GM23338 (cell line): ENCODE measurements at regions not wholly inside any gene's neighbourhood (a gene's known extent, or its start where the extent isn't known, plus 50 kb on each side); places are given as distances from the start of the nearest gene placed in this dataset.

Experiments
- ATAC-seq: fragments of 200-7000 bp; cut with Tn5 transposase; 3 replicates; pipeline ENCODE4 v1.9.1; 2020
- DNase-seq: peaks from one replicate; pipeline ENCODE4 v3.0.0-alpha.2; 2015; ENCODE audit warnings: low spot score
- H2AFZ ChIP-seq: fragments of 200-600 bp; sonication (generic); 2 replicates; pipeline ENCODE4 v1.8.0; 2016; ENCODE audit warnings: antibody characterized with exemption, mild to moderate bottlenecking, moderate library complexity
- H3F3A ChIP-seq: fragments of 200-600 bp; sonication (generic); replicated peaks from 2 replicates; pipeline ENCODE4 v1.8.0; 2017; ENCODE audit warnings: antibody characterized with exemption, mixed run types, low read depth
- H3K27ac ChIP-seq: fragments of 200-600 bp; sonication (generic); 2 replicates; pipeline ENCODE4 v1.6.1; 2016; ENCODE audit warnings: low read depth
- H3K27me3 ChIP-seq: fragments of 200-600 bp; sonication (generic); 2 replicates; pipeline ENCODE4 v1.8.0; 2016; ENCODE audit warnings: mild to moderate bottlenecking, mixed run types, moderate library complexity; ENCODE audit not compliant: insufficient read depth
- H3K36me3 ChIP-seq: fragments of 200-600 bp; sonication (generic); 2 replicates; pipeline ENCODE4 v1.8.0; 2016; ENCODE audit warnings: mild to moderate bottlenecking; ENCODE audit not compliant: insufficient read depth
- H3K4me1 ChIP-seq: fragments of 200-600 bp; sonication (generic); 2 replicates; pipeline ENCODE4 v1.8.0; 2016; ENCODE audit warnings: mild to moderate bottlenecking, moderate library complexity; ENCODE audit not compliant: insufficient read depth
- H3K4me2 ChIP-seq: fragments of 200-600 bp; sonication (generic); 2 replicates; pipeline ENCODE4 v1.7.1; 2017; ENCODE audit warnings: mixed run types
- H3K4me3 ChIP-seq: fragments of 200-600 bp; sonication (generic); 2 replicates; pipeline ENCODE4 v1.6.1; 2016; ENCODE audit warnings: mixed run types
- H3K79me2 ChIP-seq: fragments of 200-600 bp; sonication (generic); replicated peaks from 2 replicates; pipeline ENCODE4 v1.8.0; 2017; ENCODE audit warnings: mild to moderate bottlenecking; ENCODE audit not compliant: insufficient read depth
- H3K9me2 ChIP-seq: fragments of 200-600 bp; sonication (generic); 2 replicates; pipeline ENCODE4 v1.8.0; 2017; ENCODE audit not compliant: insufficient read depth
- H4K20me1 ChIP-seq: fragments of 200-600 bp; sonication (generic); replicated peaks from 2 replicates; pipeline ENCODE4 v1.8.0; 2017; ENCODE audit warnings: mild to moderate bottlenecking; ENCODE audit not compliant: insufficient read depth
- H3K27ac Mint-ChIP-seq: 2 replicates; pipeline ENCODE4 v1.8.0; 2020; ENCODE audit warnings: inconsistent platforms, mild to moderate bottlenecking, moderate library complexity, mixed read lengths
- H3K27me3 Mint-ChIP-seq: 3 replicates; pipeline ENCODE4 v1.8.0; 2022; ENCODE audit warnings: low read depth, mild to moderate bottlenecking, moderate library complexity, mixed read lengths, inconsistent platforms; ENCODE audit not compliant: insufficient read depth, poor library complexity
- H3K36me3 Mint-ChIP-seq: 3 replicates; pipeline ENCODE4 v1.8.0; 2021; ENCODE audit warnings: low read depth, mild to moderate bottlenecking, inconsistent platforms, moderate library complexity, mixed read lengths
- H3K4me1 Mint-ChIP-seq: 3 replicates; pipeline ENCODE4 v1.8.0; 2020; ENCODE audit warnings: mild to moderate bottlenecking, inconsistent platforms, mixed read lengths
- H3K4me3 Mint-ChIP-seq: 3 replicates; pipeline ENCODE4 v1.8.0; 2021; ENCODE audit warnings: moderate library complexity, mild to moderate bottlenecking, inconsistent platforms, mixed read lengths
- H3K9me3 Mint-ChIP-seq: 3 replicates; pipeline ENCODE4 v1.8.0; 2020; ENCODE audit warnings: moderate library complexity, mild to moderate bottlenecking, inconsistent platforms, mixed read lengths
- CREB1 ChIP-seq: fragments of 250-450 bp; sonication (Bioruptor Pico); IDR thresholded peaks from 2 replicates; pipeline ENCODE4 v1.5.0; 2020; ENCODE audit warnings: low read depth, mild to moderate bottlenecking, moderate library complexity
- ETS1 ChIP-seq: IDR thresholded peaks from 2 replicates; pipeline ENCODE4 v1.6.1; 2016; ENCODE audit warnings: antibody characterized with exemption
- REST ChIP-seq: IDR thresholded peaks from one replicate; pipeline ENCODE4 v1.6.1; 2018; ENCODE audit warnings: antibody characterized with exemption; ENCODE audit not compliant: unreplicated experiment
- STAT1 ChIP-seq: IDR thresholded peaks from one replicate; pipeline ENCODE4 v1.6.1; 2016; ENCODE audit warnings: antibody characterized with exemption; ENCODE audit not compliant: unreplicated experiment
- ZNF114 ChIP-seq: fragments of 250-450 bp; sonication (Bioruptor Pico); IDR thresholded peaks from 2 replicates; pipeline ENCODE4 v1.5.0; 2020; ENCODE audit warnings: mild to moderate bottlenecking, moderate library complexity
- ZNF462 ChIP-seq: fragments of 250-450 bp; sonication (Bioruptor Pico); IDR thresholded peaks from 2 replicates; pipeline ENCODE4 v1.5.0; 2020; ENCODE audit warnings: mild to moderate bottlenecking, moderate library complexity

- no peak for TF ChIP-seq ETS1
- no peak for TF ChIP-seq REST
These were observed 115.9 kb upstream of the TEX13D start (continued) for GRCh38 chrX:124216396-124217115.

- Histone ChIP-seq H3K4me1 (peaks cover 32% of the 10 kb centered on the region), H3F3A (no peaks in the 10 kb centered on the region), H2AFZ (peak overlapping the region; percentile 76; the same call in 1 of the 2 replicates), H3K4me2 (peak overlapping the region; percentile 60), H3K79me2 (no peaks in the 10 kb centered on the region), H3K27me3 (no peaks in the 10 kb centered on the region), H3K27ac (peak overlapping the region; percentile 76), H3K36me3 (no peaks in the 10 kb centered on the region), H4K20me1 (no peaks in the 10 kb centered on the region), H3K4me3 (peak overlapping the region; percentile 30; the same call in 1 of the 2 replicates), H3K9me2 (no peaks in the 10 kb centered on the region)
- Mint-ChIP-seq H3K36me3 (no peaks in the 10 kb centered on the region), H3K27ac (peak overlapping the region; percentile 79), H3K4me1 (peaks cover 45% of the 10 kb centered on the region), H3K27me3 (peaks cover 2% of the 10 kb centered on the region), H3K4me3 (peak overlapping the region; percentile 35; the same call in 2 of the 3 replicates), H3K9me3 (no peaks in the 10 kb centered on the region)
- peak; percentile 42 for DNase-seq
- ATAC-seq = peak; percentile 84
- TF ChIP-seq ETS1 = no peak
- no peak for TF ChIP-seq ZNF462 (CRISPR knock-in tag)
- no peak for TF ChIP-seq STAT1
- no peak for TF ChIP-seq CREB1 (CRISPR knock-in tag)
- no peak for TF ChIP-seq ZNF114 (CRISPR knock-in tag)
These were observed 114.9 kb upstream of the TEX13D start for GRCh38 chrX:124217304-124218251.
